ENCODE measurements at regions not wholly inside any gene's neighbourhood (a gene's known extent, or its start where the extent isn't known, plus 50 kb on each side); places are given as distances from the start of the nearest gene placed in this dataset.
"Not testable (repeated sequence)": the region's sequence is repeated elsewhere in the genome, so short reads cannot be mapped to it uniquely, and the experiment has no call there.

DNA sequence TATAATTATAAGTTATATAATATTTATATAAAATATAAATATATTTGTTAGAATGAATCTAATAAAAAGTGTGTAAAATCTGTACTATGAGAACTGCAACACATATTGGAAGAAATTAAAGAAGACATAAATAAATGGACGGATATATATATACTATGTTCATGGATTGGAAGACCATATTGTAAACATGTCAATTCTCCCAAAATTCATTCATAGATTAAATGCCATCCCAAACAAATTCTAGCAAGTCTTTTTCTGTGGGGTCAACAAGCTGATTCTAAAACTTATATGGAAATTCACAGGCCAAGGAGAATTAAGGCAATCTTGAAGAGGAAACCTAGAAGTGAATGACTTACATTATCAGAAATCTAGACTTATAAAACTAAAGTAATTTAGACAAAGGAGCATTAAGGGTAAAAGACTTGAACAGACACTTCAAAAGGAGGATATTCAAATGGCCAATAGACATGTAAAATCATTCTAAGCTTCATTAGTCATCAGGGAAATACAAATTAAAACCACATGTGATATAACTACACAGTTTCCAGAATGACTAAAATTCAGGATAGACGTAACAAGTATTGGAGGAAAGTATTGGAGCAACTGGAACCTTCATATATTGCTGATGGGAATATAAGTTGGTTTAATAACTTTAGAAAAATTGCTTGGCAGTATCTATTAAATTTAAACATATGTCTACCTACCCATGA, 225.9 kb downstream of the EMX2 start:
- no peak for DNase-seq (ENCODE audit: low read depth, low spot score)
- CTCF ChIA-PET: no interaction called here
- H3K4me3 ChIP-seq (ENCODE audit: low read depth, low read length): no peak overlapping the region
- POLR2A ChIA-PET: no interaction called here
- TF ChIP-seq, protein P1, sequence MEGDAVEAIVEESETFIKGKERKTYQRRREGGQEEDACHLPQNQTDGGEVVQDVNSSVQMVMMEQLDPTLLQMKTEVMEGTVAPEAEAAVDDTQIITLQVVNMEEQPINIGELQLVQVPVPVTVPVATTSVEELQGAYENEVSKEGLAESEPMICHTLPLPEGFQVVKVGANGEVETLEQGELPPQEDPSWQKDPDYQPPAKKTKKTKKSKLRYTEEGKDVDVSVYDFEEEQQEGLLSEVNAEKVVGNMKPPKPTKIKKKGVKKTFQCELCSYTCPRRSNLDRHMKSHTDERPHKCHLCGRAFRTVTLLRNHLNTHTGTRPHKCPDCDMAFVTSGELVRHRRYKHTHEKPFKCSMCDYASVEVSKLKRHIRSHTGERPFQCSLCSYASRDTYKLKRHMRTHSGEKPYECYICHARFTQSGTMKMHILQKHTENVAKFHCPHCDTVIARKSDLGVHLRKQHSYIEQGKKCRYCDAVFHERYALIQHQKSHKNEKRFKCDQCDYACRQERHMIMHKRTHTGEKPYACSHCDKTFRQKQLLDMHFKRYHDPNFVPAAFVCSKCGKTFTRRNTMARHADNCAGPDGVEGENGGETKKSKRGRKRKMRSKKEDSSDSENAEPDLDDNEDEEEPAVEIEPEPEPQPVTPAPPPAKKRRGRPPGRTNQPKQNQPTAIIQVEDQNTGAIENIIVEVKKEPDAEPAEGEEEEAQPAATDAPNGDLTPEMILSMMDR (IDR thresholded peaks at IDR 0.05; ENCODE audit: insufficient read depth, low read length, missing control alignments): no peak

GRCh38 chr10:117775526-117775925, 233.0 kb downstream of the EMX2 start:
- no peak for DNase-seq (ENCODE audit: low read depth, low spot score)
- H3K4me3 ChIP-seq (ENCODE audit: low read depth, low read length): no peak overlapping the region
- TF ChIP-seq, protein P1 (IDR thresholded peaks at IDR 0.05; ENCODE audit: insufficient read depth, low read length, missing control alignments): no peak
- CTCF ChIA-PET: no interaction called here
- POLR2A ChIA-PET: no interaction called here

DNA sequence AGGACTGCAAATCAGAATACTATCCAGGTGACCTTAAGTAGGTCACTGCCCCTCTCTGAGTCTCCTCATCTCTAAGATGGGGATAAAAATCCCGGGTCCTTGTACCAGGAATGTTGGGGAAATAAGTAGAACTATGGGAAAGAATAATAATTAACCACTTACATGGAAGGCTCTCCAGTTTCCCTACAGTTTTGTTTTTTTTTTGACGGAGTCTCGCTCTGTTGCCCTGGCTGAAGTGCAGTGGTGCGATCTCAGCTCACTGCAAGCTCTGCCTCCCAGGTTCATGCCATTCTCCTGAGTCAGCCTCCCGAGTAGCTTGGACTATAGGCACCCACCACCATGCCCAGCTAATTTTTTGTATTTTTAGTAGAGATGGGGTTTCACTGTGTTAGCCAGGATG, 234.7 kb downstream of the EMX2 start:
- POLR2A ChIA-PET; DNase-seq (ENCODE audit: low read depth, low spot score); CTCF ChIA-PET; H3K4me3 ChIP-seq (ENCODE audit: low read depth, low read length): not testable (repeated sequence)

DNA sequence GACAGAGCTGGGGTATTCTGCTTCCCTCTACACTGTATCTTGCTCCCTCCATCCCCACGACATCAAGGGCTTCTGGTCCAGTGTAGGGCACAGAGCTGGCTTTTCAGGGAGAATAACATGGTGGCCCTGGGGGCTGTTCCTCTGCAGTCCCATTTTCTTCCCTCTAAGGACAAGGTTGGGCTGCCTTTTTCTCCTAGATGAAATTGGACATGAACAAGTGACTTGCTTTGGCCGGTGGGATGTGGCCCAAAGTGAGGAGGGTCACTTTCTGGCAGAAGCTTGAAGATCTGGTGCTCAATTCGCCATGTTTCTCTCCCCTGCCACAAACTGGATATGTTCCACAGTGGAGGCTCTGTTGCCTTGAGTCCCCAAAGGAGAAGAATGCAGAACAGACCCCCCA, 235.7 kb downstream of the EMX2 start:
- no peak overlapping the region for H3K4me3 ChIP-seq (ENCODE audit: low read depth, low read length)
- no peak for DNase-seq (ENCODE audit: low read depth, low spot score)
- ChIA-PET CTCF (no interaction called here), POLR2A (no interaction called here)
- TF ChIP-seq, protein P1 (IDR thresholded peaks at IDR 0.05; ENCODE audit: insufficient read depth, low read length, missing control alignments): no peak

DNA sequence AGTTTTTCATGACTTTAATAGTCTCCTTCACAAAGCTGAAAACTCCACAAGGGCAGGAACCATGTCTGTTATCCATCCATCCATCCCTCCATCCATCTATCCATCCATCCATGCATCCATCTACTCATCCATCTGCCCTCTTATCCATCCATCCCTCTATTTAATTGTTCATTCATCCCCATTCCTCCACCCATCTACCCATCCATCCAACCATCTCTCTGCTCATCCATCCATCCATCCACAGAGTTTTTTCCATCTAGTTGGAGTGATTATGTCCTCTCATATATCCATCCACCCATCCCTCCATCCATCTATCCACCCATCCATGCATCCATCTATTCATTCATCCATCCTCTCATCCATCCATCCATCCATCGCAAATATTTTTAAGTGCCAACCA, 237.9 kb downstream of the EMX2 start:
- ChIA-PET POLR2A (no interaction called here), CTCF (no interaction called here)
- no peak for DNase-seq (ENCODE audit: low read depth, low spot score)
- TF ChIP-seq, protein P1 (IDR thresholded peaks at IDR 0.05; ENCODE audit: insufficient read depth, low read length, missing control alignments): no peak
- no peak overlapping the region for H3K4me3 ChIP-seq (ENCODE audit: low read depth, low read length)

DNA sequence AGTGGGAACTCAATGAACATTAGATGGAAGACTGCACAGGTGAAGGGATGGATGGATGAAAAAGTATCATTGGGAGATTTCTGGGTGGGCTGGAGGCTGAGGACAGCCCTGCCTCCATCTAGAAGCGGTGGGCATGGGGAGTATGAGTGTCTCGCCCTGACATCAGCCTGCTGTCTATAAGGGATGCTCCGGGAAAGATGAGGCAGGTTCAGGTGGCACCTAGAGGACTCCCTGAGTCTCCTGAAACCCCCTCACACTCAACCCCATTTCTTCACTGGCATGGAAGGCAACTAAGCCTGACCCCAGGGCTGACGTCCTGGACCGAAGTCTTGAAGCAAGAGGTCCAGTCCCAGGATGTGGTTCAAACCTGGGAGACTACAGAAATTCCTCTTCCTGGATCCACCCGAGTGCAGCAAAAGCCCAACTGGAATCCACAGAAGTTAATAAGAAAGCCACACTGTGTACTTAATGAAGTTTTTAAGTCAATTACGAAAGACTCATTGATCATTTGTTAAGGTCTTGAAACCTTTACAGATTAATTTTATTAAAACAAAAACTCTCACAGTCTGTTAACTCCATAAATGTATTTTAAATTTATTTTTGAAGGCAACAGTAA, 238.8 kb downstream of the EMX2 start:
- no peak for DNase-seq (ENCODE audit: low read depth, low spot score)
- TF ChIP-seq, protein P1 (IDR thresholded peaks at IDR 0.05; ENCODE audit: insufficient read depth, low read length, missing control alignments): no peak
- POLR2A ChIA-PET: no interaction called here
- CTCF ChIA-PET: no interaction called here
- no peak overlapping the region for H3K4me3 ChIP-seq (ENCODE audit: low read depth, low read length)

DNA sequence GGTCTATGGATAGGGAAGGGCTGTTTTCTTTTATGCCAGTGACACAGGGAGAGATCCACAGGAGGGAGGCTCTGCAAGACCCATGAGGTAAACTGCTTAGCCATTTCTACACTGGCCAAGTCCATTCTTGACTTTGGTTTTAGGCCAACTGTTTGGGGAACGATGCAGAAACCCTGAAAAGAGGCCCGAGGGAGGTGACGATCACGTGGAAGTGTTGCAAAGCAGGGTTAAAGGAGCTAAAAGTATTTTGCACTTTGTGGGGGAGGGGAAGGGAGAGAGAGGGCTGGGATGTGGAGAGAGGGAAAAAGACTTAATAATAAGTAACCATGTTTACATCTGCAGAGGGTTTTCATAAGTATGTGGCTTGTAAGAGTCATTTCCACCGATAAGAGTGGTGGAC, 239.7 kb downstream of the EMX2 start:
- TF ChIP-seq, protein P1 (IDR thresholded peaks at IDR 0.05; ENCODE audit: insufficient read depth, low read length, missing control alignments): no peak
- ChIA-PET CTCF (no interaction called here), POLR2A (no interaction called here)
- DNase-seq (ENCODE audit: low read depth, low spot score): no peak
- H3K4me3 ChIP-seq (ENCODE audit: low read depth, low read length): no peak overlapping the region

Measured in AG04449 (cell line).